Activated CD4-positive, alpha-beta T cell treated with anti-CD3 and anti-CD28 coated beads, Interleukin-2, amount 50 U/mL, for 4 hours (primary cell): ENCODE measurements at regions not wholly inside any gene's neighbourhood (a gene's known extent, or its start where the extent isn't known, plus 50 kb on each side); places are given as distances from the start of the nearest gene placed in this dataset.

Experiments used
- DNase-seq, 2 experiments: peaks; one replicate each; pipeline ENCODE4 v3.0.0-alpha.2; 2020

GRCh38 chr3:116849261-116849688 is 139.7 kb downstream of the TUSC7 start:
- no peak for DNase-seq

GRCh38 chr3:116852803-116853202 is 143.2 kb downstream of the TUSC7 start:
- no peak for DNase-seq

- DNase-seq, result no peak
Observed at GRCh38 chr3:116863270-116863770, 153.7 kb downstream of the TUSC7 start.

- no peak for DNase-seq
Observed at GRCh38 chr3:116863822-116864589, 154.4 kb downstream of the TUSC7 start.

DNA sequence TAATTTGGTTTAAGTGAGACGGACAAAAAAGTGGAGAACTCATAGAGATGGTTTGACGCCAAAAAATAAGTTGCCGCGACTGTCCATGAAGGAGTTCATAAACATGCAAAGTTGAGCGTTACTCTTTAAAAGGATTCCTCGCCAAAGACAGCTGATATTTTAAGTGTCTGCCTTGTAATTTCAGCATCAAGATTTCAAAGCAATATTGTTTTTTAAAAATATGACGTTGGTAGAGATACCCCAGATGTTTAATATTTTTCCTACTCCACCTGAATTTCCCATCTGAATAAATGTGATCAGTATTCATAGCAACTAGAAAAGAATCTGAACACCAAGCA is 155.0 kb downstream of the TUSC7 start:
- no peak for DNase-seq

DNA sequence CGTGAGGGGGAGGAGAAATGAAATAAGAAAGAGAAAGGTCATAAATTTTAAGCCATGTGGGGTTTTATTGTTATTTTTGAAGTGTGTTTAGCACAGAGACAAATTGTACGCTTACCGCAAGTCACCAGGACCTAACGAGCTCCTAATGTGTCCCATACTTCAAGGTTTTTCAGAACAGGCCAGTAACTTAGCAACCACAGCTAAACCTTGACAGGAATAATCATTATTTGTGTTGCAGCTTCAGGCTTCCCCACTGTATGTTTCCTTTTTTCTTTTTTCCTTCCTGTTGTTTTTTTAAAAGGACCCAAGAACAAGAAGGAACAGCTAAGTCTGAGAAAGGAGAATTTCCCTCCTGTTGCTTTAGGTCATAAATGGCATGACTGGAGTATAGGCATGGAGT is 160.8 kb downstream of the TUSC7 start:
- no peak for DNase-seq

- DNase-seq, result no peak
Observed at GRCh38 chr3:116871905-116872304, 162.3 kb downstream of the TUSC7 start.

DNA sequence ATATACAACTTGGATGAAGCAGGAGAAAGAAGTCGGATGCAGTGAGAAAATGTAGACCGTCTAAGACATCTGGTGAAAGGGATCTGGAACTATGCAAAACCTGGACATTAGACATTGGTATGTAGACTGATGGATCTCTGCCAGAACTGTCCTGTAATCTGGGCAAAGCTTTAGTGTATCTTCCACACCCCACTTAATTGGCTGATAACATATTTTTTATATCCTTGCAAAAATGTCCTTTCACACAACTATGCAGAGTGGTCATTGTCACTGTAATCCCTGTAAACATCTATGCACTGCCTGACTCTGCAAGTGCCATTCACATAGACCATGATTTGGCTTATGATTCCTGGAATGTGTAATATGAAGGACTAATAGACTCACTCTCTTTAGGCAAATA is 163.1 kb downstream of the TUSC7 start:
- no peak for DNase-seq

GRCh38 chr3:116873142-116873541 is 163.6 kb downstream of the TUSC7 start:
- DNase-seq, result no peak

GRCh38 chr3:116877968-116878367 is 168.4 kb downstream of the TUSC7 start:
- no peak for DNase-seq

DNA sequence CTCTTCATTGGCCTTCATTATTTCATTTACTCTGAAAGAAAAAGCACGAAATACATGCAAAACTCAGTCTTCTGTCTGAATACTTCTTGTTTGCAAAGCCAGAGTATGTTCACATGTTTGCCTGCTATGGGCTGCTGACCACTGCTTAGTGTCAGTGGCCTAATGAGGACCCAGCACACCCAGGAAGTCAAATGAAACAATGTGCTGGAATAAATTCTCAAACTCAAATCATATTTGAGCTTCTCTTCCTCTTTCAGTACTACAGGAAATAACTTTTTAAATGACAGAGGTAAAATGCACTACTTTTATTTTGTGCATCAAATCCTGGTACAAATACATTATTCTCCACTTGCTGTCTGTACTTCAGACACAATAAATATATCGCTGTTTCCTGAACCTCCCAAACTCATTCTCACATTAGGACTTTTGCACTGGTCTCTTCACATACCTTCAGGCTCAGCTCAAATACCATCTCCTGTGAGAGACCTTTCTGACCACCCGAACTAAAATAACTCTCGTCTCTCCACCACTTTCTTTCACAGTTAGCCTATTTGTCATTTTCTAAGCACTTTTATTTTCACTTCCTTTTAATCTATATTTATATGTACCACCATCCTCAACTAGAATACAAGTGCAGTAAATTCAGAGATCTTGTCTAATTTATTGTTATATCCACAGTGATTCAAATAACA is 176.8 kb downstream of the TUSC7 start:
- DNase-seq, result no peak

GRCh38 chr3:116896116-116896515 is 186.5 kb downstream of the TUSC7 start:
- DNase-seq, result no peak

GRCh38 chr3:116897382-116897781 is 187.8 kb downstream of the TUSC7 start:
- DNase-seq, result no peak

GRCh38 chr3:116899253-116899652 is 189.7 kb downstream of the TUSC7 start:
- DNase-seq, result no peak

DNA sequence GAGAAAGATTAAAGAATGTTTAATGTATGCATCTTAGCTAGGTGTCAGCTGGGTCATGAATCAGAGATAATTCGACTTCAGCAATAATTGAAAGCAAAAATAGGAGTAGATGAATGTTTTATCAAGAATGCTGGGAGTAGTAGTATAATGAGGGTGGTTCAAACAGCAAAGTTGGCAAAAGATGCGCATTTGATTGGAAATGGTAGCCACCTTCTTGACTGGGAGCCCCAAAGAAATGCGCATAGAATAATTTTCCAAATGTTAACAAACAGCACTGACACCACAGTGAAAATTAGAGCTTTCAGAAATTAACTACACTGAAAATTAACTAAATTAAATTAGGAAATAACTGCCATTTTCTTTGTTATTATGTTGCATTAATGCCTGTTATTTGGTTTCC is 195.8 kb downstream of the TUSC7 start:
- DNase-seq, result no peak

GRCh38 chr3:116905794-116906193 is 196.2 kb downstream of the TUSC7 start:
- DNase-seq, result no peak

DNA sequence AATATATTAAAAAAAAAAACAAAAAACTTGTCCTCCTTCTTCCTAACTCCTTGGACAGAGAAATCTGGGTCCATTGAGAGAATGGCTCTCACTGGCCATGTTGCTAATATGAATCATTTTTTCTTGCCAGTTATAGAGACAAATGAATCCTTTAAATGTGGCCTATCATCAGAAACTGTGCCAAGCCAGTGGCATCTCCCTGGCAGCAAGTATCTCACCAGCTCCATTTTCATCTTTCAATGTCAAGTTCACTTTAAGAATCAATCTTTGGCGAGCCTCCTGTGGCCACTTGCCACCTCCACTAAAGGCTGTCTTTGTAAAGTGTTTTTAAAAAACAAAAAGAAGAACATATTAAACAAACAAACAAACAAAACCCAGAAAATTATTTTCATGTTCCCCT is 202.5 kb downstream of the TUSC7 start:
- no peak for DNase-seq

DNA sequence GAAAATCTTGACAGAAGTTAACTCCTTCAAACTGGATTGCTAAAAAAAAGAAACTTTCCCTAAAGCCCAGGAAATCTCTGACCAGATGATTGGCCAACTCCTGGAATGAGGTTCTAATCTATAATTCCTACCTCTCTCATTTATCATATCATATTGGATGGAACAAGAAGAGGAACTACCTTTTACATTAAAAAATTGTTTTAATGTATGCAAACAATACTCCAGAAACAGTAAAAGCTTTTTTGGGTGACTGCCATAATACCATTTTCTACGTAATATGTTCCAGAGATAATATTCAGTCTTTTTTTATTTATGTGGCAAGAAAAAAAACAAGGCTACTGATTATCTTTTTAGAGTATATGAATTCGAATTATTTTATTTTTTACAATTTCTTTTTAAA is 204.4 kb downstream of the TUSC7 start:
- no peak for DNase-seq

DNA sequence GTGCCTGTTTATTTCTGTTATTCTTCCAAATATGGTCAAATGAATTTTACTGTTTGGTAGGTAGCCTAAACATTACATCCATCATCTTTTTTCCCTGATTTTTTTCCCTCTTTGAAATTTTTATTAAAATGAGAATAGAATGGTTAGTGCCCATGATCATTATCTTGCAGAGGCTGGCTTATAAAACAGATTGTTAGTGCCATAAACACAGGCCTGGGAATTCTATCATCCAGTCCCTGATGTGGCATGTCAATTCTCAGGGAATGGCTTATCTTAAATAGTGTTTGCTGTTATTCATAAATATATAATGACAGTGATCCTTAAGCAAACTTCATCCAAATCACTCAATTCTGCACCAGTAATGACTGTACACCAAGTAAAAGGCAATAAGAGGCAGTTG is 207.3 kb downstream of the TUSC7 start:
- no peak for DNase-seq

- DNase-seq, result no peak
Observed at GRCh38 chr3:116920826-116921610, 211.4 kb downstream of the TUSC7 start.

DNA sequence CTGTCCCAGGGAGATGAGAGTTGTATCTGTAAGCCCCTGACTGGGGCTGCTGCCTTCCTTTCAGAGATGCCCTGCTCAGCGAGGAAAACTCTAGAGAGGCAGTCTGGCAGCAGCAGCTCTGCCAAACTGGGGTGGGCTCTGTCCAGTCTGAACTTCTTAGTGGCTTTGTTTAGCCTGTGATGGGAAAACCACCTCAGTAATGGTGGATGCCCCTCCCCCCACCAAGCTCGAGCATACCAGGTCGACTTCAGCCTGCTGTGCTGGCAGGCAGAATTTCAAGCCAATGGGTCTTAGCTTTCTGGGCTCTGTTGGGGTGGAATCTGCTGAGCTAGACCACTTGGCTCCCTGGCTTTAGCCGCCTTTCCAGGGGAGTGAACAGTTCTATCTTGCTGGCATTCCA is 218.3 kb downstream of the TUSC7 start:
- DNase-seq, result no peak

DNA sequence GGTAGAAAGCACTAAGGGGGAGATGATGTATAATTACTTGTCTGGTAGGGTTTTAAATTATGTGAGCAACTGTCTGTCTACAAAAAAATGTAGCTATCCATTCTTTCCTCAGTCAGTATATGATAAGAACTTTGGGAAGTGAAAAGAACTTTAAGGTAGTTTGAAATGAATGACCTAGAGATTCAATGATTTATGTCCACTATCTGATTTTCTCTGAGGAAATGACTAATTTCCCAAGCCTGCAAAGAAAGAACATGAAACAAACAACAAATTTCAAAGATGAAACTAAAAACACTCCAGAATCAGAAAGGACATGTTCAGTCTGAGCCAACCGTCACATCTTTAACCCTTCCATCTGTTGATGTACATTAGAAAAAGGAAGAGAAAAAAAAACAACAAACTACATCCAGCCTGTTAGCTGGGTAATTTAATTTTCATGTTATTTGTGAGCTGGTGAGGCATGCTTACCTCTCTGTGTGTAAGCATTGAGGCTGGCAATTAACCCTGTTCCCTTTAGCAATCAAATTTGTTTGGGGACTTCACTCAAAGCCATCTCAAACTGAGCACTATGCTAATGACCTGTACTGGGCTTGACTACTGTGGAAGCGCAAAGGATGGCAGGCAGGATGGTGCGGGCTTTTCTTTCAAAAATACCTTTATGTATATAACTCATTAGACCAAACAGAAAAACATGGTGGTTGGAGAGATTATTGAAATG is 220.1 kb downstream of the TUSC7 start:
- no peak for DNase-seq

- no peak for DNase-seq
Observed at GRCh38 chr3:116930786-116931185, 221.2 kb downstream of the TUSC7 start.
